ENCODE measurements at regions not wholly inside any gene's neighbourhood (a gene's known extent, or its start where the extent isn't known, plus 50 kb on each side); places are given as distances from the start of the nearest gene placed in this dataset.

- no peak for DNase-seq
Observed at GRCh38 chr12:41924111-41924510, 220.6 kb downstream of the GXYLT1 start.

GRCh38 chr12:41923351-41923750, 221.3 kb downstream of the GXYLT1 start:
- no peak for DNase-seq

DNA sequence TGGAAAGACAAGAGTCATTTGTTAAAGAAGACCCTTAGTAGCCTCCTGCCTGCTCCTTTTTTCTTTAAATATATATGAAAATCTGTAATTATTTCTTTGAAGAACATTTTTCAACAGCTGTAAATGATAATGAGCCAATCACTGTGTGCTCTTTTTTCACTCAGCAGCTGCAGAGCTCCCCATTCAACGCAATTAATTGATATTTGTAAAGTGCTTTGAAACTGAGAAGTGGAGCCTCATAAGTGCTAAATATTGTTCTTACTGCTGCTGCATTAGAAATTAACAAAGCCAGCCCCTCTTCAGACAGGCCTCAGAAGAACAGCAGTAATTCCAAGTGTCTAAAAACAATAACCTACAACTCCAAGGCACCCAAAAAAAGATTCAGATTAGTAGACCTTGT, 224.3 kb downstream of the GXYLT1 start:
- no peak for DNase-seq

- peak; percentile 57 for DNase-seq
Observed at GRCh38 chr12:41919526-41920261, 225.0 kb downstream of the GXYLT1 start.

DNA sequence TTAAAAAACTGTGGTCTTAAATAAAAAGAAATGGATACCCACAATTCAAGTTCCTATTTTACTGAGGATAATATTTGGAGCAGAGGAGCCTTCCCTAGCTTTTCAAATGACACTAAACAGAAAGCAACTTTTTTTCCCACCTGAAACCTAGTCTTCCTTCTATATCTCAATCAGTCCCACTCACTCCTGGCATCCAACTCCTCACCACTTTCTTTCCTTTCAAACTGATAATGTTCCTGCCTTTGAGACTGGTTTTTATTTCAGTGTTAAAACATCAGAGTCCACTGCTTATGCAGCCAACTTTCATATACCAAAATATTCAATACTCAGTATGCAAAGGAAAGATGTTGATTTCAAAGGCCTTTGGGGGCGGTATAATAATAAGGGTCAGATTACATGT, 225.6 kb downstream of the GXYLT1 start:
- DNase-seq: no peak

DNA sequence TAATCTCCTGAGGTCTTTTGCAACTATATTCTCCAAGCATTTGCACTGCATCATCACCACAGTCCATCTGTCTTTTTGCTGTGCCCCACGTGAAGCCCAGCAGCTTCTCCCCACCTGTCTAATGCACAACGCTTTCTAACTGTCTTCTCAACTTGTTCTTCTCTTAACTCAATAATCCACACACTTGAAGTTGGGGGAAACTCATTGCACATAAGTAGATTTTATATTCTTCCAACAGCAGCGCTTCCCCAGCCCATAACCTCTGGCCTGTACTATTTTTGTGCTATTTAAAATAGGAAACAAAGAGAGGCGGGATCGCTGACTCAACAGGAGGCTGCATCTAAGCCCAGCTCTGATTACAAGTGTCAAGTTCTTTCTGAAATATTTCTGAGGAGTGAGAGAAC, 226.7 kb downstream of the GXYLT1 start:
- DNase-seq: no peak

DNA sequence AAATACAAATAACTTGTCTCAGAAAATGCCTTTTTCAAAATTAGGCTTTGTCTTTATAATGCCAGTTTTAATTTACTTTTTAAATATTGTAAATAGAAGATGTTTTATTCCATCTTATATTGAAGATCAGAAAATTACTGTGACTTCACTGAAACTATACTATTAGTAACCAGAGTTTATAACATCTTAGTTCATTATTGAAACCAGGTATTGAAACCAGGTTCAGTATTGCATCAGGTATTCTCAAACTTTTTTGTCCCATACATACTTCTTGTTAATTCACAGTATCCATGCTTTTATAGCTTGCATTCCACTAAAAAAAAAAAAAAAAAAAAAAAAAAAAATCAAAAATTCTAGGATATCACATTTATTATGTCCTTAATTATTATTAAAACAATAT, 227.5 kb downstream of the GXYLT1 start:
- DNase-seq: no peak

DNA sequence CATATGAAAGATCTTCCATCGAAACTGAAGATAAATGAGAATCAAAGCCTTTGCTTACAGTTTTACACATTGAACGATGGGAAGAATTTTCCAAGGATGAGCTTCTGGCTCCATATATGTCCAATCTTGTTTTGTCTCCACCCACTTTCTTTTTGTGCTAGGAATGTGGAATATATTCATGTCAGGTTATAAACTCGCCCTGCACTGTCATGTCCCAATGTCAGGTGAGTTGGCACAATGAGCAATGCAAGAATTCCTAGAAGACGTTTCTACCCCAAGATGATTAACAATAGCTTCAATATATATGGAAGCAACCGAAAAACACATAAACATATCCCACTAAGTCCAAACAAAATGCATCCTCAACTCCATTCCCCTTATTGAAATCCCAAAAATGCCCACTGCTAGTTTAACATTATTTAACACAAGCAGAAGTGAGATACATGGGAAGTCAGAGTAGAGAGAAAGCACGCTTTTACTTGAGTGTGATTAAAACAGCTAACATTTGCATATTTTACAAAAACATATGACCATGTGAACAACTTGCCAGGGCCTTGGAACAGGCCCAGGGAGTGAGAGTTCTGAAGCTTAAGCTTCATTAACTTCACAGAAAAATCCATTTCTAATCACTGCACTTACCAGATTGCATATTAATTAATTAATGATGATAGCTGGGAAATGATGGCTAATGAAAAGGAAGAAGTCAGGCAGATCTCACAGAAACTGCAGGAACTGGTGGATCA, 233.9 kb downstream of the GXYLT1 start:
- no peak for DNase-seq

DNA sequence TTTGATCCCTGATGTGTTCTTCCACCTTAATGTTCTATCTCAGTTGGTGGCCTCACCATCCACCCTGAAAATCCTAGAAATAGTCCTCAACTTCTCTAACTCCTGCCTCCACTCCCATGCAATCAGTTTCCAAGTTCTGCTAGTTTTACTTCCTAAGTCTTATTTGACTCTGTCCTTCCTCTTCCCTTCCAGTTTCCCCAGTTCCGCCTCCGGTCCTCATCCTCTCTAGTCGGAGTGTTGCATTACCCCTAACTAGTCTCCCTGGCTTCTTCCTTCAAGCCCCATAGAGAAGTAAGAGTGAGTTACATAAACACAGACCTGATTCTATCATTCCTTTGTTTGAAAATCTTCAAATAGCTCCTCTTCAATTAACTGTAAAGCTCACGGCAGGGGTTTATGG, 236.5 kb downstream of the GXYLT1 start:
- DNase-seq: no peak

- no peak for DNase-seq
Observed at GRCh38 chr12:41907550-41907949, 237.1 kb downstream of the GXYLT1 start.

DNA sequence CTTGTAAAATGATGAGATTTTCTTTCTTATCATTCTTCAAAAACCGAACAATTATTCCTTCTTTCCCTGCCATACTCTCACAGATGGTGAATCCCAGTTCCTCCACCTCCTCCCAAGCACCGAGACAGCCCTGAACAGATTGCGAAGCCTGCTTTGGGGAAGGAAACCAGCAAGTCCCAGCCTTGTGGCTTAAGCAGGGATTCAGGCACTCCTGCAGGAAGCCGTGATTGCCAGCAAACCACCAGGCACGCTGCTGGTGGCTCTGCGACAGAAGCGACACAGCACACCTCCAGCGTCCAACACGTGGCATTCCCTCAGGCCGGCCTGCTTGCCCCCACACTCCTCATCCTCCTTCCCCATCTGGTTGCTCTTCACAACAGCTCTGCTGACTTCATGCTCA, 237.7 kb downstream of the GXYLT1 start:
- no peak for DNase-seq

GRCh38 chr12:41905759-41906297, 238.8 kb downstream of the GXYLT1 start:
- no peak for DNase-seq

- no peak for DNase-seq
Observed at GRCh38 chr12:41905073-41905758, 239.5 kb downstream of the GXYLT1 start.

GRCh38 chr12:41904041-41904440, 240.6 kb downstream of the GXYLT1 start:
- no peak for DNase-seq

- no peak for DNase-seq
Observed at GRCh38 chr12:41903014-41903708, 241.5 kb downstream of the GXYLT1 start.

DNA sequence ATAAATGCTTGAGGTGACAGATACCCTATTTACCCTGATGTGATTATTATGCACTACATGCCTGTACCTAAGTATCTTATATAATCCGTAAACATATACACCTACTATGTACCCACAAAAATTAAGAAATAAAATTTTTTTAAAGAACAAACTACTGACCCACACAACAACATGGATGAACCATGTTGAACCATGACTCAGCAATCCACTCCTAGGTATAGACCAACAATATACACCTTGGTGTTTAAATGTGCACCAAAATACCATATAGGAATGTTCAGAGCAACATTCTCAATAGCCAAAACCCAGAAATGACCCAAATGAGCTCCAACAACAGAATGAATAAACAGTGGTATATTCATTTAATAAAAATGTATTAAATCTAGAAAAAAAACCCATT, 245.1 kb downstream of the GXYLT1 start:
- DNase-seq: no peak

- DNase-seq: no peak
Observed at GRCh38 chr12:41897593-41897992, 247.1 kb downstream of the GXYLT1 start.

GRCh38 chr12:41893491-41893890, 251.2 kb downstream of the GXYLT1 start:
- no peak for DNase-seq

- no peak for DNase-seq
Observed at GRCh38 chr12:41892302-41892701, 252.4 kb downstream of the GXYLT1 start.

- no peak for DNase-seq
Observed at GRCh38 chr12:41891226-41891625, 253.4 kb downstream of the GXYLT1 start.

DNA sequence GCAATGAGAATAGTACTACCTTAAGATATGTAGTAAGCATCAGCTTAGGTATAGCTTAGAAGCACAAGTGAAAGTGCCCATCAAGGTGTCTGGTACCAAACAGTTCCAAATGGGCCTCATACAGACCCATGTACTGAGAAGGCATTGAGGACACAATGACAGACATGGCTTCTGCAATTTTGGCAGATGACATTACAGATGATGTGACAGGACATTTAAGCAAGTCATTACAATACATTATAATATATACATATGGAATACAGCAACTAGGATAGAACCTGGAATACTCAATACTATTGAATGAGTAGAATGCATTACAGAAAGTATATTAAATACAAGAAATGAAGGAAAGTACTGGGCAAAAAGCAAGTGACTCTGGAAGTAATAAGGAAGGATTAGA, 256.4 kb downstream of the GXYLT1 start:
- no peak for DNase-seq

DNA sequence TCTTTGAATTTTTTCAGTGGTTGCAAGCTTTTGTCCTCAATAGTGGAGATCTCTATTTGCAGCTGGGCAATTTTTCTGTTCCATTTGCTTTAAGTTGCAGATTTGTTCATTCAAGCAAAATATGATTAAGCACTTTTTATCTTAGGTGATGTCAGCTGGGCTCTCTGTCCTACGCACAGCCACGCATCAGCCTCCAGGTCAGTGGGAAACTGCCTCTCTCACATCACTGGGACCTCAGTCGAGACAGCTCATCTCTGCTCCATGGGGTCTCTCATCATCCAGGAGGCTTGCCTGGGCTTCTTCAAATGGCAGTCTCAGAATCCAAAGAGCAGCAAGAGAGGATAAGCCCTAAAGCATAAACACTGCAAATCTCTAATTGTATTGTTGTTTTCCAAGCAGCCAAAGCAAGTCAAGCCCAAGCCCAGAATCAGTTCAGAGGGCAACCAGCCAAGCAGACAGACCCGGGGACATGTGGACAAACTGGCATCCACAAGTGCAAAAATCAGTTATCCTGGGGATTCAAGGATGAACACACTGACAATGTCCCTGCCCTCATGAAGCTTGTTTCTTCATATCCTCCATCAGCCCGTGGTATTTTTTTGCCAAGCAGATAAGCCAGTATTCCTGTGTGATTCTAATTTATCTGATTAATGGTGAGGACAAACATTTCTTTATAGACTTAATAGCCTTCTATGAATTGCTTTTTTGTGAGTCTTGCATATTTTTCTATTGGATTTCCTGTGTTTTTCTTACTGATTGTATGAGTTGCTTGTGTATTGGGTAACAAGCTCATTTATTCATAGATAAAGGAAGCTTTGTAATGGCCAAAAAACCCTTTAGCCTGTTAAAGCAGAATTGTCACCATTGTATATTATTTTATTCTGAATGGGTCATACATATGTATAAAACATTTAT, 262.5 kb downstream of the GXYLT1 start:
- no peak for DNase-seq

All from NCI-H2081 treated with DMSO at 0.1 percent for 48 hours (cell line).